Keratinocyte (primary cell): ENCODE measurements at regions not wholly inside any gene's neighbourhood (a gene's known extent, or its start where the extent isn't known, plus 50 kb on each side); places are given as distances from the start of the nearest gene placed in this dataset.

Experiments used
- DNase-seq: peaks from one replicate; pipeline ENCODE4 v3.0.0-alpha.2; 2011; ENCODE audit warnings: low read depth, missing footprints, low spot score
- FAIRE-seq: peaks from 2 replicates; lab custom pipeline; 2011; peaks lifted over from hg19 to GRCh38; lab: Jason Lieb, UNC
- H2AFZ ChIP-seq: 2 replicates; pipeline ENCODE4 v1.6.0; 2012; ENCODE audit warnings: low read length, control low read depth, inconsistent platforms; ENCODE audit not compliant: control insufficient read depth
- H3K27ac ChIP-seq: 2 replicates; pipeline ENCODE4 v1.5.1; 2011; ENCODE audit warnings: low read length; ENCODE audit not compliant: control insufficient read depth, insufficient read depth
- H3K27me3 ChIP-seq: 3 replicates; pipeline ENCODE4 v1.6.0; 2011; ENCODE audit warnings: low read length; ENCODE audit not compliant: control insufficient read depth, insufficient read depth; ENCODE audit errors: extremely low read depth
- H3K36me3 ChIP-seq, 2 experiments: 2 replicates in 1 of 2; 3 replicates in 1 of 2; pipeline ENCODE4 v1.5.1; 2011; ENCODE audit warnings: low read length in 2 of 2, mild to moderate bottlenecking in 1 of 2; ENCODE audit not compliant: control insufficient read depth in 2 of 2, insufficient read depth in 2 of 2; ENCODE audit errors: extremely low read depth in 1 of 2
- H3K4me1 ChIP-seq: 3 replicates; pipeline ENCODE4 v1.5.1; 2011; ENCODE audit warnings: low read length; ENCODE audit not compliant: control insufficient read depth, insufficient read depth; ENCODE audit errors: extremely low read depth
- H3K4me2 ChIP-seq: 3 replicates; pipeline ENCODE4 v1.6.0; 2011; ENCODE audit warnings: low read depth, low read length; ENCODE audit not compliant: control insufficient read depth, insufficient read depth; ENCODE audit errors: extremely low read depth
- H3K4me3 ChIP-seq, 3 experiments: fragments of 200-600 bp in 1 of 3; sonication (generic) in 1 of 3; 2 replicates in 2 of 3; 3 replicates in 1 of 3; pipeline ENCODE4 v1.5.1; 2011 to 2016; ENCODE audit warnings: low read length in 3 of 3, mild to moderate bottlenecking in 3 of 3, control low read depth in 2 of 3, inconsistent platforms in 1 of 3, low read depth in 1 of 3, mixed read lengths in 1 of 3, mixed run types in 1 of 3, moderate library complexity in 1 of 3; ENCODE audit not compliant: control insufficient read depth in 2 of 3, insufficient read depth in 2 of 3; ENCODE audit errors: extremely low read depth in 1 of 3
- H3K79me2 ChIP-seq: 2 replicates; pipeline ENCODE4 v1.6.0; 2012; ENCODE audit warnings: low read length; ENCODE audit not compliant: control insufficient read depth, insufficient read depth
- H3K9ac ChIP-seq: 3 replicates; pipeline ENCODE4 v1.6.0; 2011; ENCODE audit warnings: low read length; ENCODE audit not compliant: control insufficient read depth, insufficient read depth; ENCODE audit errors: extremely low read depth
- H3K9me1 ChIP-seq: 3 replicates; pipeline ENCODE4 v1.6.0; 2011; ENCODE audit warnings: low read length; ENCODE audit not compliant: control insufficient read depth, insufficient read depth; ENCODE audit errors: extremely low read depth
- H3K9me3 ChIP-seq: 2 replicates; pipeline ENCODE4 v1.5.1; 2012; ENCODE audit warnings: low read depth, low read length; ENCODE audit not compliant: control insufficient read depth
- H4K20me1 ChIP-seq: 3 replicates; pipeline ENCODE4 v1.6.0; 2011; ENCODE audit warnings: low read length; ENCODE audit not compliant: control insufficient read depth, insufficient read depth; ENCODE audit errors: extremely low read depth
- CTCF ChIP-seq, 3 experiments: IDR thresholded peaks in 1 of 3; conservative IDR thresholded peaks in 1 of 3; optimal IDR thresholded peaks in 1 of 3; 2 replicates in 2 of 3; 3 replicates in 1 of 3; pipeline versions ENCODE3 to v1.5.1; 2011; ENCODE audit warnings: low read length in 3 of 3, mild to moderate bottlenecking in 3 of 3, moderate library complexity in 2 of 3, control low read depth in 1 of 3, inconsistent platforms in 1 of 3; ENCODE audit not compliant: insufficient read depth in 2 of 3; ENCODE audit errors: extremely low read depth in 1 of 3
- EZH2 ChIP-seq: IDR thresholded peaks from one replicate; pipeline ENCODE4 v1.6.1; 2012; ENCODE audit warnings: inconsistent platforms, mild to moderate bottlenecking, low read length, moderate library complexity
- dilution Hi-C: fragments of 300-500 bp; cut with MboI; formaldehyde crosslinking; loops from one replicate; pipeline ENCODE4 v1.7.0; 2020; ENCODE audit warnings: low sequenced_read_pairs; ENCODE audit not compliant: extremely low pct_ligation_motif_present

- FAIRE-seq (no peak), DNase-seq (no peak)
- no peaks in the 10 kb centered on the region for H3K4me1 ChIP-seq
- no peaks in the 10 kb centered on the region for H4K20me1 ChIP-seq
- dilution Hi-C loops, result no loop called here
- TF ChIP-seq EZH2 (no peak), CTCF (optimal IDR thresholded peaks at IDR 0.05 in 1 of 3, IDR thresholded peaks at IDR 0.05 in 1 of 3, conservative IDR thresholded peaks at IDR 0.05 in 1 of 3; ENCODE audit: extremely low read depth in 1 of 3, insufficient read depth in 2 of 3, low read length in 3 of 3) (no peak)
- H3K27me3 ChIP-seq, result no peaks in the 10 kb centered on the region
- no peak overlapping the region for H2AFZ ChIP-seq
- H3K36me3 ChIP-seq, result no peaks in the 10 kb centered on the region
- H3K9ac ChIP-seq, result no peak overlapping the region
- H3K9me3 ChIP-seq, result peaks cover 4% of the 10 kb centered on the region
- no peaks in the 10 kb centered on the region for H3K9me1 ChIP-seq
- no peaks in the 10 kb centered on the region for H3K79me2 ChIP-seq
- no peak overlapping the region for H3K4me3 ChIP-seq
- H3K27ac ChIP-seq, result no peak overlapping the region
- H3K4me2 ChIP-seq, result no peak overlapping the region
Observed at GRCh38 chr11:70541699-70542098, 143.4 kb downstream of the CTTN start.

- Histone ChIP-seq H3K4me3 (no peak overlapping the region), H3K27me3 (no peaks in the 10 kb centered on the region), H3K4me2 (no peak overlapping the region), H3K27ac (no peak overlapping the region), H3K4me1 (no peaks in the 10 kb centered on the region), H3K9me1 (no peaks in the 10 kb centered on the region), H4K20me1 (no peaks in the 10 kb centered on the region), H3K36me3 (no peaks in the 10 kb centered on the region), H3K79me2 (no peaks in the 10 kb centered on the region), H3K9me3 (peaks cover 4% of the 10 kb centered on the region), H3K9ac (no peak overlapping the region), H2AFZ (no peak overlapping the region)
- TF ChIP-seq CTCF (optimal IDR thresholded peaks at IDR 0.05 in 1 of 3, IDR thresholded peaks at IDR 0.05 in 1 of 3, conservative IDR thresholded peaks at IDR 0.05 in 1 of 3; ENCODE audit: extremely low read depth in 1 of 3, insufficient read depth in 2 of 3, low read length in 3 of 3), result no peak
- DNase-seq (no peak), FAIRE-seq (no peak)
- dilution Hi-C loops, result no loop called here
Observed at GRCh38 chr11:70542406-70542805, 144.1 kb downstream of the CTTN start.
